GM13977 (cell line): ENCODE measurements at regions not wholly inside any gene's neighbourhood (a gene's known extent, or its start where the extent isn't known, plus 50 kb on each side); places are given as distances from the start of the nearest gene placed in this dataset.
A peak's percentile ranks its signal among the peaks of the same experiment; 100 is the strongest.

ENCODE experiments used
- DNase-seq: peaks from one replicate; pipeline ENCODE4 v3.0.0; 2012; ENCODE audit warnings: low spot score
- in situ Hi-C: fragments of 300-500 bp; cut with MboI; formaldehyde crosslinking; loops from one replicate; pipeline ENCODE4 v1.12.0; 2022; ENCODE audit warnings: low sequenced_read_pairs, low pct_unique_long_range_greater_than_20kb, mixed read lengths, inconsistent platforms; ENCODE audit not compliant: unreplicated experiment
- TF ChIP-seq, protein P1 (sequence below): IDR thresholded peaks from 2 replicates; pipeline ENCODE4 v1.5.1; 2012; ENCODE audit warnings: mild to moderate bottlenecking, control low read depth; ENCODE audit not compliant: insufficient read depth; ENCODE audit errors: extremely low read depth, missing control alignments

DNA sequence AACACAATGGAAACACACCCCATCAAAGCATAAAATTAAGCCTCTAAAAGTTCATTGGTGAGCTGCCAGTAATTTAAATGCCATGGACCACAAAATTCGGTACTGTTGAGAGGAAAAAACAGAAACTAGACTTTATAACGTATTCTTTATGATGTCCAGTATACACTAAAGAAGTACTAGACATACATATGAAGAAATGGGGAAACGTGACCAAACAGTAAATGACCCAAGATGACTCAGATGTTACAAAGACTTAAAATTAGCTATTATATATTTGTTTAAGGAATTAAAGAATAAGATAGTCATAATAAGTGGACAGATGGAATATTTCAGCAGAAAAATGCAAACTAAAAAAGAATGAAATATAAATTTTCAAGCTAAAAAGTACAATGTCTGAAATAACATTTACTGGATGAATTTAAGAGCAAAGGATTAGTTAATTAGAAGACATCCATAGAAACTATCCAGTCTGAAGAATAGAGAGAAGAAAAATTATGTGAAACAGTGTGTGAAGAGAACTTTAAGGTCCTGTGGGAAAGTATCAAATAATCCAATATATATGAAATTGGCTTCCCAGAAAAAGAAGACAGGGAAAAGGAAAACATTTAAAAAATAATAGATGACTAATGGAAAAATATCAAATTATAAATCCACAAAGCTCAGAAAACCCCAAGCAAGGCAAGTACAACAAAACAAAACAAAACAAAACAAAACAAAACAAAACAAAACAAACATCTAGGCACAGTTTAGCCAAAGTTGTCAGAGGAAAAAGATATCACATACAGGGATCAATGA is 69.4 kb downstream of the SAMD9 start:
- no peak for DNase-seq
- in situ Hi-C loops: no loop called here
- TF ChIP-seq, protein P1, sequence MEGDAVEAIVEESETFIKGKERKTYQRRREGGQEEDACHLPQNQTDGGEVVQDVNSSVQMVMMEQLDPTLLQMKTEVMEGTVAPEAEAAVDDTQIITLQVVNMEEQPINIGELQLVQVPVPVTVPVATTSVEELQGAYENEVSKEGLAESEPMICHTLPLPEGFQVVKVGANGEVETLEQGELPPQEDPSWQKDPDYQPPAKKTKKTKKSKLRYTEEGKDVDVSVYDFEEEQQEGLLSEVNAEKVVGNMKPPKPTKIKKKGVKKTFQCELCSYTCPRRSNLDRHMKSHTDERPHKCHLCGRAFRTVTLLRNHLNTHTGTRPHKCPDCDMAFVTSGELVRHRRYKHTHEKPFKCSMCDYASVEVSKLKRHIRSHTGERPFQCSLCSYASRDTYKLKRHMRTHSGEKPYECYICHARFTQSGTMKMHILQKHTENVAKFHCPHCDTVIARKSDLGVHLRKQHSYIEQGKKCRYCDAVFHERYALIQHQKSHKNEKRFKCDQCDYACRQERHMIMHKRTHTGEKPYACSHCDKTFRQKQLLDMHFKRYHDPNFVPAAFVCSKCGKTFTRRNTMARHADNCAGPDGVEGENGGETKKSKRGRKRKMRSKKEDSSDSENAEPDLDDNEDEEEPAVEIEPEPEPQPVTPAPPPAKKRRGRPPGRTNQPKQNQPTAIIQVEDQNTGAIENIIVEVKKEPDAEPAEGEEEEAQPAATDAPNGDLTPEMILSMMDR: no peak

DNA sequence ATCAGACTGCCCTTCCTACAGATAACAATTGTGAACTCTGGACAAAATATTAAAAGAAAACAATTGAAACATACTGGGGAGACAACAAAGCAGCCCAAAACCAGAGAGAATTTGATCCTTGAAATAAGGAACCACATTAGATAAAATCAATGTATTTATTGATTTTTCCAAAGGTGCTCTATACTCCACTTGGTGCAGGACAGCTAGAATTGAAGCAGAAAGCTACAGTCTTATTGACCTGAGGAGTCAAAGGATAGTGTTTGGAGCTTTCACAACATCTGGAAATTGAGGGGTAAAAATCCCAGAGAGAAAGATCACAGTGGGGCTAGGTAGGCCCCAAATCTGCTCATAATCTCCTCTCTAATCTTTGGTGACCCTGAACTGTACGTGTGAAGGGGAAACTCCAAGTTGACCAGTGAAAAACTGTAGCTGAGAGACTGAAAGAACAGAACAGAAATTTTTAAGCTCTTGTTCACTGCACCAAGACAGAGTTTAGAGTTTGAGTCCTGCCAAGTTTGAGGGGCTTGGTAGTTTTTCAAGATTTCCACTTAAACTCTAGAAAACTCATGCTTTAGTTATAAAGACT is 70.2 kb downstream of the SAMD9 start:
- in situ Hi-C loops: no loop called here
- TF ChIP-seq, protein P1: no peak
- DNase-seq: peak; percentile 49

DNA sequence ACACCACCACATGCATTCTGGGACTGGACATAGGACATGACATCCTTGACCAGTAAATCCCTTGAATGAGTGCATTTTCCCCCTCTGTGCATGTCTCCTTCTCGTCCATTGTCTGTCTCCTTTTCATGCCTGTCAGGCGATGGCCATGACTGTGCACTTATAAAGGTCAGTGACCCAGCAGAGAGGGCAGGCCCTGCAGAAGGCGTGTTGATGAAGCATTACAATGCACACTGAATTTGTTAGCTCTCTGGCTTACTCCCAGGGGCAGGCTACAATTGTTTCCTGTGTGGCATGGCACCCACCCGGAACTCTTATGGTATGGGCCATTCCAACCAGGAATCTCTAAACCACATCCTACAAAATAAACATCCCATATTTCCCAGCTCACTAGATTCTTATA is 71.1 kb downstream of the SAMD9 start:
- TF ChIP-seq, protein P1: no peak
- no peak for DNase-seq
- in situ Hi-C loops: no loop called here

DNA sequence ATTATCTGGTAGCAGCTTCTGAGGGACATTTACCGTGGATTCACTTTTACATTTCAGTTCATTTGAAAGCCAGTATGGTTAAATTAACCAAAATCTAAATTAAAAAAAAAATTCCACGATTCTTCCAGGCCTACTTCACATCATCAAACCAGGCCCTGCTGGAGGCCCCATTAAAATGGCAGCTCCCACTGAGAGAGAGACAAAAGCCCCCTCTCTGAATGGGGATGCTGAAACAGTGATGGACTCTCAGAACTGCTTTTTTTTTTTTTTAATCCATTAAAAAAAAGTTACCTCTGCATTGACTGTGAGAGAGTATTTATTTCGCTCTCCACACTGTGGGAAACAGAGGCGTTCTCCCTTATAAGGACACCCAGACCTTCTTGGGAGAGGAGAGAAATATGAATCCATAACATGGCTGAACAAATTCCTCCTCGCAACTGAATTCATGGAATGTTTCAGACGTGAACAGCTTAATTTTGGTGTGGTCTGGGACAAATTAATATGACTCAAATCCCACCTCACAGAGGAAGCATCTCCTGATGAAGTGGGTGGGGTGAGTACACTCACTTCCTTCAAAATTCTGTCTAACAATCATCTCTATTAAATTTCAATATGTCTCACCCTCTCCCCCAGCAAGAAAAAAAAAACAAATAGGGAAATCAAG is 73.5 kb downstream of the SAMD9 start:
- in situ Hi-C loops: no loop called here
- TF ChIP-seq, protein P1: no peak
- DNase-seq: no peak

DNA sequence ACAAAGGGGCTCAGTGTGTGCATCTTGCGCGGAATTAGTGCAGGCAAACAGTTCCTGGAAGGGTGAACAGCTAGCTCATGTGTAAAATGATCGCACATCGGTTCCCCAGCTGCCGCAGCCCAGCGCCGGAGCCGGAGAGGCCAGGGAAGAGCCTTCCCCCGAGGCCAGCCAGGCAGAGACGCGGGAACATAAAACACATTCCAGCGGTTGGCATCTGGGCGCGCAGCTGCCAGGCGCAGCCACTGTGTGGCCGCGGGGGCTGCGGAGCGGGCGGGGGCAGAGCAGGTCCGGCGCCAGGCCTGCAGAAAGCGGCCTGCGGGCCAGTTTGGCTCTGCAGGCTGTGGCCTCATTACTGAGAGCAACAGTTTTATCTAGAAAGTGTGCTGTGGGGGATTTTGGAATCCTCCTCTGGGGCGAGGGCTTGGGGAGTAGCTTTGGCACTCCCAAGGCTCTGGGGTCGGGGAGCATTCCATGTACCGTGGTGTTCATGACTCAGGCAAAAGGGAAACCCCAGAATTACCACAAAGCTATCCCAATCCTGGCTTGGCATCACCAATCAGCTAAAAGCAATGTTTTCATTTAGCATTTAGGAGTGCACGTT is 74.3 kb downstream of the SAMD9 start:
- no peak for DNase-seq
- in situ Hi-C loops: no loop called here
- TF ChIP-seq, protein P1: no peak

DNA sequence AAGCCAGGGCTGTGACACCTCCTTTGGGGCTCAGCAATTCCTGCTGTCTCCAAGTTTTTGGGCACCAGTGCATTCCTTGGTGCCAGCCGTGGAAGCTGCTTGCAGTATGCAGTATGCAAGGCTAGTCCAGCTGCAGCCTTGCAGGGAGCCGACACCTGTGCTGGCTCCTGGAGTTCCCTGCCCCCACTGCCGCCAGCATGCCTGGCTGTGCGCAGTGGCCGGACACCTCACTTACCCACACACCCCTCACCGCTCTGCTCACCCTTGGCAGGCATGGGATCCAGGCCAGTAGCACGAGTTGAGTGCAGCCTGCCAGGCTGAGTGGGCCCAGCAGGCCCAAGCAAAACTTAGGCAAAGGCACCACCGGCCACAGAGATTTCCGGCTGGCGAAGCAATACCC is 77.4 kb downstream of the SAMD9 start:
- TF ChIP-seq, protein P1: no peak
- in situ Hi-C loops: no loop called here
- no peak for DNase-seq
